PFSK-1 (cell line): ENCODE measurements at regions not wholly inside any gene's neighbourhood (a gene's known extent, or its start where the extent isn't known, plus 50 kb on each side); places are given as distances from the start of the nearest gene placed in this dataset.

Source experiments
- POLR2AphosphoS5 ChIP-seq: IDR thresholded peaks from 2 replicates; pipeline ENCODE4 v1.6.1; 2012; ENCODE audit warnings: low read depth, mild to moderate bottlenecking, control low read depth, low read length, moderate library complexity
- TAF1 ChIP-seq: IDR thresholded peaks from 2 replicates; pipeline ENCODE4 v1.6.1; 2012; ENCODE audit warnings: low read length, control low read depth, borderline replicate concordance; ENCODE audit not compliant: insufficient read depth

DNA sequence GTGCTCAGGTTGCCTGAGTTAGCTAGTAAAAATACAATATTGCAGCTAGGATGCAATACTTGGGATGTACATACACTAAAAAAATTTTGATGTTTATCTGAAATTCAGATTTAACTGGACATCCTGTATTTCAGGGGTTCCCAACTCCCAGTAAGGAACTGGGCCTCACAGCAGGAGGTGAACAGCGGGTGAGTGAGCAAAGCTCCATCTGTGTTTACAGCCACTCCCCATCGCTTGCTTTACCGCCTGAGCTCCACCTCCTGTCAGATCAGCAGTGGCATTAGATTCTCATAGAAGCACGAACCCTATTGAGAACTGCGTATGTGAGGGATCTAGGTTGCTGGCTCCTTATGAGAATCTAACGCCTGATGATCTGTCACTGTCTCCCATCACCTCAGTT, 285.1 kb upstream of the PROK2 start:
- TF ChIP-seq POLR2AphosphoS5 (no peak), TAF1 (no peak)
